Hepatocyte (in vitro differentiated cells): ENCODE measurements at regions not wholly inside any gene's neighbourhood (a gene's known extent, or its start where the extent isn't known, plus 50 kb on each side); places are given as distances from the start of the nearest gene placed in this dataset.
"Not testable (repeated sequence)": the region's sequence is repeated elsewhere in the genome, so short reads cannot be mapped to it uniquely, and the experiment has no call there.

Experiments
- DNase-seq: peaks from one replicate; pipeline ENCODE4 v3.0.0-alpha.2; 2016; ENCODE audit warnings: low spot score
- H2AFZ ChIP-seq: fragments of 200-600 bp; sonication (generic); 2 replicates; pipeline ENCODE4 v1.6.0; 2016; ENCODE audit warnings: antibody characterized with exemption, mild to moderate bottlenecking
- H3K27ac ChIP-seq: fragments of 200-600 bp; sonication (generic); 2 replicates; pipeline ENCODE4 v1.5.1; 2016; ENCODE audit warnings: mild to moderate bottlenecking
- H3K27me3 ChIP-seq: fragments of 200-600 bp; sonication (generic); 2 replicates; pipeline ENCODE4 v1.6.1; 2016
- H3K36me3 ChIP-seq: fragments of 200-600 bp; sonication (generic); replicated peaks from 2 replicates; pipeline ENCODE4 v1.5.1; 2016; ENCODE audit warnings: low read depth; ENCODE audit not compliant: insufficient read depth
- H3K4me1 ChIP-seq: fragments of 200-600 bp; sonication (generic); 2 replicates; pipeline ENCODE4 v1.5.1; 2016; ENCODE audit warnings: mild to moderate bottlenecking, moderate library complexity; ENCODE audit not compliant: insufficient read depth
- H3K4me2 ChIP-seq: fragments of 200-600 bp; sonication (generic); 2 replicates; pipeline ENCODE4 v1.6.0; 2016
- H3K4me3 ChIP-seq: fragments of 200-600 bp; sonication (generic); 2 replicates; pipeline ENCODE4 v1.5.1; 2016; ENCODE audit warnings: mild to moderate bottlenecking
- H3K79me2 ChIP-seq: fragments of 200-600 bp; sonication (generic); 2 replicates; pipeline ENCODE4 v1.6.0; 2017; ENCODE audit warnings: mild to moderate bottlenecking
- H3K9me2 ChIP-seq: fragments of 200-600 bp; sonication (generic); replicated peaks from 2 replicates; pipeline ENCODE4 v1.6.0; 2017; ENCODE audit warnings: mild to moderate bottlenecking; ENCODE audit not compliant: insufficient read depth
- H3K9me3 ChIP-seq: fragments of 200-600 bp; sonication (generic); 2 replicates; pipeline ENCODE4 v1.5.1; 2016; ENCODE audit warnings: low read depth, mild to moderate bottlenecking
- H4K20me1 ChIP-seq: fragments of 200-600 bp; sonication (generic); 2 replicates; pipeline ENCODE4 v1.6.0; 2016; ENCODE audit warnings: mild to moderate bottlenecking; ENCODE audit not compliant: insufficient read depth, poor library complexity, severe bottlenecking
- EZH2 ChIP-seq: fragments of 200-600 bp; sonication (generic); IDR thresholded peaks from 2 replicates; pipeline ENCODE4 v1.6.1; 2016; ENCODE audit warnings: antibody characterized with exemption, mild to moderate bottlenecking, borderline replicate concordance
- EZH2phosphoT487 ChIP-seq: fragments of 200-600 bp; sonication (generic); IDR thresholded peaks from one replicate; pipeline ENCODE4 v1.6.1; 2018; ENCODE audit warnings: antibody characterized with exemption, mild to moderate bottlenecking, low read depth, moderate library complexity; ENCODE audit not compliant: unreplicated experiment, severe bottlenecking
- WGBS: methylation state at CpG from one replicate; pipeline ENCODE4 v1.1.6; 2016; ENCODE audit warnings: low lambda C conversion rate; ENCODE audit errors: missing lambda C conversion rate; 5-methylcytosine and 5-hydroxymethylcytosine counted together
- TF ChIP-seq, protein P1 (sequence below): fragments of 200-600 bp; sonication (generic); IDR thresholded peaks from 2 replicates; pipeline ENCODE4 v1.5.1; 2016; ENCODE audit warnings: antibody characterized with exemption, mild to moderate bottlenecking; ENCODE audit not compliant: poor library complexity

DNA sequence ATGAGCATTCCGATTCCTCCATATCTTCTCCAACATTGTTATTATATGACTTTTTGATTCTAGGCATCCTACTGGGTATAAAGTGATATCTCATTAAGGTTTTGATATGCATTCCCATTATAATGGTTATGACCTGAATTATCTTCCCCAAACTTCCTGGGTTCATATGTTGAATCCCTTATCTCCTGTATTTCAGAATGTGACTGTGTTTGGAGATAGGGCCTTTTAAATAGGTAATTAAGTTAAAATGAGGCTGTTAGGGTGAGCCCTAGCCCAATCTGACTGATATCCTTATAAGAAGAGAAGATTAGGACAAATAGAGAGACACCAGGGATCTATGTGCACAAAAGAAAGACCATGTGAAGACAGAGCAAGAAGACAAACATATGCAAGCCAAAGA lies 96.9 kb upstream of the PMCH start:
- Histone ChIP-seq H3K4me2 (no peak overlapping the region), H3K4me1 (no peaks in the 10 kb centered on the region), H2AFZ (no peak overlapping the region), H3K4me3 (no peak overlapping the region), H3K27ac (no peak overlapping the region), H3K36me3 (no peaks in the 10 kb centered on the region), H3K79me2 (no peaks in the 10 kb centered on the region), H3K9me3 (no peaks in the 10 kb centered on the region), H4K20me1 (no peaks in the 10 kb centered on the region), H3K27me3 (no peaks in the 10 kb centered on the region), H3K9me2 (no peaks in the 10 kb centered on the region)
- 100% methylated on average over 1 of the region's 1 CpG for WGBS
- TF ChIP-seq EZH2phosphoT487 (no peak), EZH2 (no peak)
- TF ChIP-seq, protein P1, sequence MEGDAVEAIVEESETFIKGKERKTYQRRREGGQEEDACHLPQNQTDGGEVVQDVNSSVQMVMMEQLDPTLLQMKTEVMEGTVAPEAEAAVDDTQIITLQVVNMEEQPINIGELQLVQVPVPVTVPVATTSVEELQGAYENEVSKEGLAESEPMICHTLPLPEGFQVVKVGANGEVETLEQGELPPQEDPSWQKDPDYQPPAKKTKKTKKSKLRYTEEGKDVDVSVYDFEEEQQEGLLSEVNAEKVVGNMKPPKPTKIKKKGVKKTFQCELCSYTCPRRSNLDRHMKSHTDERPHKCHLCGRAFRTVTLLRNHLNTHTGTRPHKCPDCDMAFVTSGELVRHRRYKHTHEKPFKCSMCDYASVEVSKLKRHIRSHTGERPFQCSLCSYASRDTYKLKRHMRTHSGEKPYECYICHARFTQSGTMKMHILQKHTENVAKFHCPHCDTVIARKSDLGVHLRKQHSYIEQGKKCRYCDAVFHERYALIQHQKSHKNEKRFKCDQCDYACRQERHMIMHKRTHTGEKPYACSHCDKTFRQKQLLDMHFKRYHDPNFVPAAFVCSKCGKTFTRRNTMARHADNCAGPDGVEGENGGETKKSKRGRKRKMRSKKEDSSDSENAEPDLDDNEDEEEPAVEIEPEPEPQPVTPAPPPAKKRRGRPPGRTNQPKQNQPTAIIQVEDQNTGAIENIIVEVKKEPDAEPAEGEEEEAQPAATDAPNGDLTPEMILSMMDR, result no peak
- no peak for DNase-seq

DNA sequence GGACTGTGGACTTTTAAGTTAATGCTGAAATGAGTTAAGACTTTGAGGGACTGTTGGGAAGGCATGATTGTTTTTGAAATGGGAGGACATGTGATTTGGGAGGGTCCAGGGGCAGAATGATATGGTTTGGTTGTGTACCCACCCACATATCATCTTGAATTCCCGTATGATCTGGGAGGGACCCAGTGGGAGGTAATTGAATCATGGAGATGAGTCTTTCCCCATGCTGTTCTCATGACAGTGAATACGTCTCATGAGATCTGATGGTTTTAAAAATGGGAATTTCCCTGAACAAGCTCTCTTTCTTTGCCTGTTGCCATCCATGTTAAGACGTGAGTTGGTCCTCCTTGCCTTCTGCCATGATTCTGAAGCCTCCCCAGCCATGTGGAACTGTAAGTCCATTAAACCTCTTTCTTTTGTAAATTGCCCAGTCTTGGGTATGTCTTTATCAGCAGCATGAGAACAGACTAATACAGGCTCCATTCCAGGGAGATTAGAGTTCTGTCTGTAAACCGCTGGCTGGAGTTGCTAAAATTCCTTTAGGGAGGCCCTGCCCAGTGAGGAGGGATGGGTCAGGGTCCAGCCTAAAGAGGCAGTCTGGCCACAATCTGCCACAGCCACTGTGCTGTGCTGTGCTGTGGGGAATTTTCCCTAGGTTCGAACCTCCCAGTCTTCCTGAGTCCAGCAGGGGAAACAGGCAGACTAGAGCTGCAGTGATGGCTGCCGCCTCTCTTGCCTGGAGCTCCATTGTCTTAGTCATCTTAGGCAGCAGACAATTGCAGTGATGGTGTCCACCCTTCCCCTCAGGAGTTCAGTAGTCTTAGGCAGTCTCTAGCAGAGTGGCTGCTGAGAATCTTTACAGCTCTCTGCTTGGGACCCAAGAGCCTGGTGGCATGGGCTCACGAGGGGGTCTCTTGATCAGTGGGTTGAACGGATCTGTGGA lies 94.1 kb upstream of the PMCH start:
- H3K27ac ChIP-seq, H3K27me3 ChIP-seq, H3K9me2 ChIP-seq, H4K20me1 ChIP-seq, H3K79me2 ChIP-seq, H3K4me2 ChIP-seq, H3K4me3 ChIP-seq, H2AFZ ChIP-seq, H3K9me3 ChIP-seq, DNase-seq, H3K36me3 ChIP-seq, H3K4me1 ChIP-seq: not testable (repeated sequence)
- WGBS, result 82% methylated on average over 8 of the region's 8 CpGs

DNA sequence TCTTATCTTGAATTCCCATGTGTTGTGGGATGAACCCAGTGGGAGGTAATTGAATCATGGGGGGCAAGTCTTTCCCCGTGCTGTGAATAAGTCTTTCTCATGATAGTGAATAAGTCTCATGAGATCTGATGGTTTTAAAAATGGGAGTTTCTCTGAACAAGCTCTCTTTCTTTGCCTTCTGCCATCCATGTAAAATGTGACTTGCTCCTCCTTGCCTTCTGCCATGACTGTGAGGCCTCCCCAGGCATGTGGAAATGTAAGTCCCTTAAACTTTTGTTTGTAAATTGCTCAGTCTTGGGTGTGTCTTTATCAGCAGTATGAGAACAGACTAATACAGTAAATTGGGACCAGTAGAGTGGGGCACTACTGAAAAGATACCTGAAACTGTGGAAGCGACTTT lies 92.1 kb upstream of the PMCH start:
- not testable (repeated sequence) for H4K20me1 ChIP-seq, H3K27me3 ChIP-seq, DNase-seq, H2AFZ ChIP-seq, H3K4me2 ChIP-seq, H3K79me2 ChIP-seq, H3K9me2 ChIP-seq, H3K4me3 ChIP-seq, H3K9me3 ChIP-seq, H3K36me3 ChIP-seq, H3K27ac ChIP-seq, H3K4me1 ChIP-seq
- WGBS, result 100% methylated on average over 2 of the region's 2 CpGs

DNA sequence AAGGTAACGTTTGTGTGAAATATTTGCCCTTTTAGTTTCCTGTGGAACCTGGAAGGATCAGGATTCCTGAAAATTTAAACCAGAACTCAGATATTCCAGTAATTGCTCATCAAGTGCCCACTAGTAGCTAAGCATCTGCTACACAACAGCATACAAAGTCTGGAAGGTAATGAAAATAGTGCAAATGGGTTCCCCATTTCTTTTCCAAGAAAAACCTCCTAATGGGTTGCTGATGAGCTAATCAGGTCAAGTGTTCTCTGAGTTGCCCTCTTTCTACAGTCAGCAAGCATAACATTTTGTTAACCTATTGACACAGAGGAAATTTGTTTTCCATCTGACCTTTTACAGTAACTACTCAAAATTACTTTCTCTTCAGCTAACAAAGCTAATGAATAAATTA lies 83.6 kb upstream of the PMCH start:
- DNase-seq, result no peak
- no peaks in the 10 kb centered on the region for H3K9me2 ChIP-seq
- H3K27me3 ChIP-seq, result no peaks in the 10 kb centered on the region
- H3K36me3 ChIP-seq, result no peaks in the 10 kb centered on the region
- no peaks in the 10 kb centered on the region for H4K20me1 ChIP-seq
- 81% methylated on average over 1 of the region's 1 CpG for WGBS
- no peak overlapping the region for H3K27ac ChIP-seq
- H3K79me2 ChIP-seq, result no peaks in the 10 kb centered on the region
- H3K4me3 ChIP-seq, result no peak overlapping the region
- H3K4me2 ChIP-seq, result no peak overlapping the region
- H3K9me3 ChIP-seq, result no peaks in the 10 kb centered on the region
- no peak overlapping the region for H2AFZ ChIP-seq
- no peaks in the 10 kb centered on the region for H3K4me1 ChIP-seq
- no peak for TF ChIP-seq EZH2
- TF ChIP-seq, protein P1, result no peak
- TF ChIP-seq EZH2phosphoT487, result no peak

DNA sequence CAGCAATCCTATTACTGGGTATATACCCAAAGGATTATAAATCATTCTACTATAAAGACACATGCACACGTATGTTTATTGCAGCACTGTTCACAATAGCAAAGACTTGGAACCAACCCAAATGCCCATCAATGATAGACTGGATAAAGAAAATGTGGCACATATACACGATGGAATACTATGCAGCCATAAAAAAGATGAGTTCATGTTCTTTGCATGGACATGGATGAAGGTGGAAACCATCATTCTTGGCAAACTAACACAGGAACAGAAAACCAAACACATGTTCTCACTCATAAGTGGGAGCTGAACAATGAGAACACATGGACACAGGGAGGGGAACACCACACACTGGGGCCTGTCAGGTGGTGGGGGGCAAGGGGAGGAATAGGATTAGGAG lies 58.1 kb upstream of the PMCH start:
- H3K27me3 ChIP-seq, H3K9me2 ChIP-seq, H3K9me3 ChIP-seq, H3K27ac ChIP-seq, H3K4me3 ChIP-seq, H3K4me2 ChIP-seq, H2AFZ ChIP-seq, H4K20me1 ChIP-seq, H3K36me3 ChIP-seq, H3K4me1 ChIP-seq, DNase-seq, H3K79me2 ChIP-seq: not testable (repeated sequence)
- WGBS, result 87% methylated on average over 2 of the region's 2 CpGs

DNA sequence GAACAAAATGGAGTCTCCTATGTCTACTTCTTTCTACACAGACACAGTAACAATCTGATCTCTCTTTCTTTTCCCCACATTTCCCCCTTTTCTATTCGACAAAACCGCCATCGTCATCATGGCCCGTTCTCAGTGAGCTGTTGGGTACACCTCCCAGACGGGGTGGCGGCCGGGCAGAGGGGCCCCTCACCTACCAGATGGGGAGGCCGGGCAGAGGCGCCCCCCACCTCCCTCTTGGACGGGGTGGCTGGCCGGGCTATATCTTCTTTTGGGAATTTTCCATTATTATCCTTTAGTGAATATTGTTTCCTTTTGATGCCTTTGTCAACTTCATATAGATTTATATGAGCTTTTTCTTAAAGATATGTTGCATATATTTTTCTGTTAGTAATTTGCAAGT lies 53.4 kb upstream of the PMCH start:
- H2AFZ ChIP-seq, H3K36me3 ChIP-seq, H4K20me1 ChIP-seq, H3K9me2 ChIP-seq, DNase-seq, H3K4me2 ChIP-seq, H3K79me2 ChIP-seq, H3K27ac ChIP-seq, H3K4me1 ChIP-seq, H3K27me3 ChIP-seq, H3K9me3 ChIP-seq, H3K4me3 ChIP-seq: not testable (repeated sequence)
- WGBS, result 89% methylated on average over 11 of the region's 11 CpGs
